ENCODE measurements at regions not wholly inside any gene's neighbourhood (a gene's known extent, or its start where the extent isn't known, plus 50 kb on each side); places are given as distances from the start of the nearest gene placed in this dataset.
"Not testable (repeated sequence)": the region's sequence is repeated elsewhere in the genome, so short reads cannot be mapped to it uniquely, and the experiment has no call there.

DNA sequence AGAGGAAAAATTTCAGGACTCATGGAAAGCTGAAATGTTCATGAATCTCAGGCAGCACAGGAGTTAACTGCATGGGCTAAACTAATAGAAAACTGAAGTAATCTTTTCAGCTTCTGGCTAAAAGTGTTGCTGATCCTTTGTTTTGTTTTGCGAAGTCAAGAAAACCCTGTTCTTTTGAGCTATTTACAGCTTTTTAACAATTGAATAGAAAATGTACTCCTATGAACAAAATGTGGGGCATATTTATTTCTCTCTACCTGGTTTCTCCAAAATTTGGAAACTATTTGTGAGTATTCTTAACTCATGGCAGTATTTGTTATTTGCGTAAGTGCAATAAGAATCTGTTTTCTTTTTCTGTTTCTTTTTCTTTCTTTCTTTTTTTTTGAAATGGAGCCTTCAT lies 818.8 kb upstream of the CITED2 start:
- no CpG with 5 or more reads among the region's 2 CpGs for WGBS (ENCODE audit: insufficient coverage, insufficient read length)
- H3K36me3 ChIP-seq (ENCODE audit: control insufficient read depth, insufficient read depth, low read length): no peaks in the 10 kb centered on the region
- no peaks in the 10 kb centered on the region for H3K27me3 ChIP-seq (ENCODE audit: control insufficient read depth, insufficient read depth, low read length)
- H3K9me3 ChIP-seq (ENCODE audit: control insufficient read depth, insufficient read depth, low read length): peaks cover 2% of the 10 kb centered on the region; the same call in 1 of the 2 replicates
- no peaks in the 10 kb centered on the region for H3K4me1 ChIP-seq (ENCODE audit: control insufficient read depth, insufficient read depth, low read length)
- no peak for DNase-seq (ENCODE audit: low read depth, low spot score)
- H3K4me3 ChIP-seq (ENCODE audit: low read length): no peak overlapping the region
- H3K27ac ChIP-seq (ENCODE audit: low read length): no peak overlapping the region

DNA sequence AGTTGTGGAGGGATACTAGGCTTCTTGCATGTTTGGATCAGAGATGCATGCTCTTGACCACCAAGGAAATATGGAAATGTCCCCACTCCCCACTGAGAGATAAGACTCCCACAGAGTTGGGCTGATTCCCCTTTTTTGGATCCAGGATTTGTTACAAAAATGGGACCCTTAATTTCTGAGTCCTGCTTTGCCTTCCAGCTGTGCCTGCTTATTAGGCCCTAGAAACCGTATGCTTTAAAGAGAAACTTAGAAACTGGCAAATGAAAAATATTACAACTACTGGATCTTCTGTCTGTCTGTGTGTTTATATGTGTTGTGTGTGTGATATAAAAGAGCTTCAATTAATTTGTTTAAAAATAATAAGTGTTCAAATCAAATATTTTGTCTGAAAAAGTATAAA lies 817.6 kb upstream of the CITED2 start:
- H3K9me3 ChIP-seq (ENCODE audit: control insufficient read depth, insufficient read depth, low read length): peaks cover 3% of the 10 kb centered on the region; the same call in 1 of the 2 replicates
- no CpG with 5 or more reads among the region's 1 CpG for WGBS (ENCODE audit: insufficient coverage, insufficient read length)
- no peaks in the 10 kb centered on the region for H3K27me3 ChIP-seq (ENCODE audit: control insufficient read depth, insufficient read depth, low read length)
- no peaks in the 10 kb centered on the region for H3K36me3 ChIP-seq (ENCODE audit: control insufficient read depth, insufficient read depth, low read length)
- H3K4me1 ChIP-seq (ENCODE audit: control insufficient read depth, insufficient read depth, low read length): no peaks in the 10 kb centered on the region
- no peak for DNase-seq (ENCODE audit: low read depth, low spot score)
- no peak overlapping the region for H3K4me3 ChIP-seq (ENCODE audit: low read length)
- H3K27ac ChIP-seq (ENCODE audit: low read length): no peak overlapping the region

GRCh38 chr6:140189263-140189662 lies 814.8 kb upstream of the CITED2 start:
- H3K27me3 ChIP-seq (ENCODE audit: control insufficient read depth, insufficient read depth, low read length); H3K4me3 ChIP-seq (ENCODE audit: low read length); H3K9me3 ChIP-seq (ENCODE audit: control insufficient read depth, insufficient read depth, low read length); DNase-seq (ENCODE audit: low read depth, low spot score); H3K36me3 ChIP-seq (ENCODE audit: control insufficient read depth, insufficient read depth, low read length); H3K4me1 ChIP-seq (ENCODE audit: control insufficient read depth, insufficient read depth, low read length); H3K27ac ChIP-seq (ENCODE audit: low read length): not testable (repeated sequence)
- WGBS (ENCODE audit: insufficient coverage, insufficient read length): no CpG with 5 or more reads among the region's 1 CpG

DNA sequence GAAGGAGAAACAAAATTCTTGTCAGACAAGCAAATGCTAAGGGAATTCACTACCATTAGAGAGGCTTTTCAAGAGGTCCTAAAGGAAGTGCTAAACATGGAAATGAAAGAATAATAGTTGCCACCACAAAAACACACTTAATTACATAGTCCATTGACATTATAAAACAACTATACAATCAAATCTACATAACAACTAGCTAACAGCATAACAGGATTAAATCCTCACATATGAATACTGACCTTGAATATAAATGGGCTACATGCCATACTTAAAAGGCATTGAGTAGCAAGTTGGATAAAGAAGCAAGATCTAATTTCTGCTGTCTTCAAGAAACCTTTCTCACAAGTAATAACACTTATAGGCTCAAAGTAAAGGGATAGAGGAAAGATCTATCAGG lies 811.5 kb upstream of the CITED2 start:
- Histone ChIP-seq H3K27ac (ENCODE audit: low read length) (no peak overlapping the region), H3K9me3 (ENCODE audit: control insufficient read depth, insufficient read depth, low read length) (peaks cover 3% of the 10 kb centered on the region; the same call in 1 of the 2 replicates)
- DNase-seq (ENCODE audit: low read depth, low spot score): no peak

GRCh38 chr6:140183881-140184280 lies 809.4 kb upstream of the CITED2 start:
- Histone ChIP-seq H3K36me3 (ENCODE audit: control insufficient read depth, insufficient read depth, low read length) (no peaks in the 10 kb centered on the region), H3K27me3 (ENCODE audit: control insufficient read depth, insufficient read depth, low read length) (no peaks in the 10 kb centered on the region), H3K4me3 (ENCODE audit: low read length) (no peak overlapping the region), H3K27ac (ENCODE audit: low read length) (no peak overlapping the region), H3K9me3 (ENCODE audit: control insufficient read depth, insufficient read depth, low read length) (peaks cover 3% of the 10 kb centered on the region; the same call in 1 of the 2 replicates), H3K4me1 (ENCODE audit: control insufficient read depth, insufficient read depth, low read length) (no peaks in the 10 kb centered on the region)
- no peak for DNase-seq (ENCODE audit: low read depth, low spot score)

More for the DNA sequence above, 811.5 kb upstream of the CITED2 start:
- Histone ChIP-seq H3K4me3 (ENCODE audit: low read length) (no peak overlapping the region), H3K27me3 (ENCODE audit: control insufficient read depth, insufficient read depth, low read length) (no peaks in the 10 kb centered on the region), H3K36me3 (ENCODE audit: control insufficient read depth, insufficient read depth, low read length) (no peaks in the 10 kb centered on the region), H3K4me1 (ENCODE audit: control insufficient read depth, insufficient read depth, low read length) (no peaks in the 10 kb centered on the region)

- DNase-seq (ENCODE audit: low read depth, low spot score): no peak
- H3K36me3 ChIP-seq (ENCODE audit: control insufficient read depth, insufficient read depth, low read length): no peaks in the 10 kb centered on the region
- no peaks in the 10 kb centered on the region for H3K27me3 ChIP-seq (ENCODE audit: control insufficient read depth, insufficient read depth, low read length)
- H3K9me3 ChIP-seq (ENCODE audit: control insufficient read depth, insufficient read depth, low read length): no peaks in the 10 kb centered on the region
- no peaks in the 10 kb centered on the region for H3K4me1 ChIP-seq (ENCODE audit: control insufficient read depth, insufficient read depth, low read length)
- no CpG with 5 or more reads among the region's 2 CpGs for WGBS (ENCODE audit: insufficient coverage, insufficient read length)
- no peak overlapping the region for H3K4me3 ChIP-seq (ENCODE audit: low read length)
- H3K27ac ChIP-seq (ENCODE audit: low read length): no peak overlapping the region
These were observed 808.4 kb upstream of the CITED2 start for GRCh38 chr6:140182821-140183220.

- no peaks in the 10 kb centered on the region for H3K27me3 ChIP-seq (ENCODE audit: control insufficient read depth, insufficient read depth, low read length)
These were observed 807.4 kb upstream of the CITED2 start for GRCh38 chr6:140181876-140182275.

GRCh38 chr6:140180306-140180705 lies 805.9 kb upstream of the CITED2 start:
- WGBS (ENCODE audit: insufficient coverage, insufficient read length): no CpG with 5 or more reads among the region's 2 CpGs
- H3K36me3 ChIP-seq (ENCODE audit: control insufficient read depth, insufficient read depth, low read length): no peaks in the 10 kb centered on the region

More at GRCh38 chr6:140181876-140182275, 807.4 kb upstream of the CITED2 start:
- DNase-seq (ENCODE audit: low read depth, low spot score): no peak
- H3K4me3 ChIP-seq (ENCODE audit: low read length): no peak overlapping the region
- H3K4me1 ChIP-seq (ENCODE audit: control insufficient read depth, insufficient read depth, low read length): no peaks in the 10 kb centered on the region
- H3K27ac ChIP-seq (ENCODE audit: low read length): no peak overlapping the region
- H3K36me3 ChIP-seq (ENCODE audit: control insufficient read depth, insufficient read depth, low read length): no peaks in the 10 kb centered on the region
- no CpG with 5 or more reads among the region's 2 CpGs for WGBS (ENCODE audit: insufficient coverage, insufficient read length)
- H3K9me3 ChIP-seq (ENCODE audit: control insufficient read depth, insufficient read depth, low read length): no peaks in the 10 kb centered on the region

DNA sequence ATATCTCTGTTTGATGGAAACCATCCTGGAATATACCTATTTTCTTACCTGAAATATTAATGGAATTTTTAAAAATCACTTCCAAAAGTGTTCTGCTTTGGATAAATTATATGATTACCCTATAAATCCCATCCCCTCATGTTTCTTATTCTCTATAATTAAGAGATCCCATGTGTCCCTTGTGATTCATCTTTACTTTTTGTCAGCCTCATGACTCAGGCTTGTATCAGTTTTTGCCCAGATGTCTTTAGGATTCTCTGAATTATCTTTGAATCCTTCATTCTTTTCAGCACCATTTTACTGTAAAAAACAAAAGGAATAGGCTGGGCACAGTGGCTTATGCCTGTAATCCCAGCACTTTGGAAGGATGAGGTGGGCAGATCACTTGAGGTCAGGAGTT lies 804.5 kb upstream of the CITED2 start:
- DNase-seq (ENCODE audit: low read depth, low spot score): no peak
- H3K9me3 ChIP-seq (ENCODE audit: control insufficient read depth, insufficient read depth, low read length): no peaks in the 10 kb centered on the region
- no peaks in the 10 kb centered on the region for H3K27me3 ChIP-seq (ENCODE audit: control insufficient read depth, insufficient read depth, low read length)
- no peak overlapping the region for H3K4me3 ChIP-seq (ENCODE audit: low read length)
- no peaks in the 10 kb centered on the region for H3K36me3 ChIP-seq (ENCODE audit: control insufficient read depth, insufficient read depth, low read length)
- H3K4me1 ChIP-seq (ENCODE audit: control insufficient read depth, insufficient read depth, low read length): no peaks in the 10 kb centered on the region
- H3K27ac ChIP-seq (ENCODE audit: low read length): no peak overlapping the region

More at GRCh38 chr6:140180306-140180705, 805.9 kb upstream of the CITED2 start:
- no peaks in the 10 kb centered on the region for H3K27me3 ChIP-seq (ENCODE audit: control insufficient read depth, insufficient read depth, low read length)
- H3K4me3 ChIP-seq (ENCODE audit: low read length): no peak overlapping the region
- no peaks in the 10 kb centered on the region for H3K4me1 ChIP-seq (ENCODE audit: control insufficient read depth, insufficient read depth, low read length)
- no peak for DNase-seq (ENCODE audit: low read depth, low spot score)
- no peaks in the 10 kb centered on the region for H3K9me3 ChIP-seq (ENCODE audit: control insufficient read depth, insufficient read depth, low read length)
- no peak overlapping the region for H3K27ac ChIP-seq (ENCODE audit: low read length)

DNA sequence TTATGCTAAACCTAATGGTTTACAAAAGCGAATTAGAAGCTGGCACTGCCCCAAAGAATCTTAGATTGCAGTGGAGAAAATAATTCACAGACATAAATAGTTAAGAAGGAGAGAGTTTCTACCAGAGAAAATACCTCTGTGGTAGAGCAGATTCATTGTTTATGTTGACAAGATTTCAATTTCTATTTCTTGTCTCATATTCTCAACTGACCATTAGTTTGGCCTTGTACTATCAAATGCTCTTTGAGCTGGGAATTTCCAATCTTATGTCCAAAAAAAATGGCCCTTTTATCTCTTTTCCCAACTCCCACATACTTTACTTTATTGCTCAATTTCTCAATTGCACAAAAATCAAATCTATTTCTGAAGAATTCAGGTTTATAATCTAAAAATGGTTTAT lies 804.1 kb upstream of the CITED2 start:
- no peak for DNase-seq (ENCODE audit: low read depth, low spot score)
- Histone ChIP-seq H3K9me3 (ENCODE audit: control insufficient read depth, insufficient read depth, low read length) (no peaks in the 10 kb centered on the region), H3K27ac (ENCODE audit: low read length) (no peak overlapping the region), H3K36me3 (ENCODE audit: control insufficient read depth, insufficient read depth, low read length) (no peaks in the 10 kb centered on the region), H3K27me3 (ENCODE audit: control insufficient read depth, insufficient read depth, low read length) (no peaks in the 10 kb centered on the region), H3K4me3 (ENCODE audit: low read length) (no peak overlapping the region), H3K4me1 (ENCODE audit: control insufficient read depth, insufficient read depth, low read length) (no peaks in the 10 kb centered on the region)
- no CpG with 5 or more reads among the region's 1 CpG for WGBS (ENCODE audit: insufficient coverage, insufficient read length)

DNA sequence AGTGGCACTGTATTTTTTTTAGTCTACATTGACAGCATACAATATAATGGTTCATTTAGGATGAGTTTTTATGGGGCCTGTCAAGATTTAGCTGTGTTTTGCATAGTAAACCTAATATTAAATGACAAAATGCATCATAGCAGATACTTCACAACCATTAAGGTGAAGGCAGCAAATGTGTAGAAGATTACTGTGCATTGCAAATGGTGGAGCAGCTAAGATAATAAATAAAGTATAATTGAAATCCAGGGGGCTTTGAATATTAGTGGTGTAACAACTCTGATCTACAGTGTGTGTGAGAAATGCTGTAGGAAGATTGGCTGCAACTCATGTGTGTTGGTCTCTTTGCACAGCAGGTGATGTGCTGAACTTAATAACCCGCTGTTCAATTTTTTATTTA lies 801.9 kb upstream of the CITED2 start:
- Histone ChIP-seq H3K4me3 (ENCODE audit: low read length) (no peak overlapping the region), H3K27me3 (ENCODE audit: control insufficient read depth, insufficient read depth, low read length) (no peaks in the 10 kb centered on the region), H3K9me3 (ENCODE audit: control insufficient read depth, insufficient read depth, low read length) (no peaks in the 10 kb centered on the region), H3K36me3 (ENCODE audit: control insufficient read depth, insufficient read depth, low read length) (no peaks in the 10 kb centered on the region), H3K27ac (ENCODE audit: low read length) (no peak overlapping the region), H3K4me1 (ENCODE audit: control insufficient read depth, insufficient read depth, low read length) (no peaks in the 10 kb centered on the region)
- no CpG with 5 or more reads among the region's 1 CpG for WGBS (ENCODE audit: insufficient coverage, insufficient read length)
- no peak for DNase-seq (ENCODE audit: low read depth, low spot score)

Data from iPS DF 6.9 (cell line).